ENCODE measurements at regions not wholly inside any gene's neighbourhood (a gene's known extent, or its start where the extent isn't known, plus 50 kb on each side); places are given as distances from the start of the nearest gene placed in this dataset.

- DNase-seq, result no peak
Measured at GRCh38 chr3:74506246-74506645, 108.2 kb downstream of the CNTN3 start.

- no peak for DNase-seq
Measured at GRCh38 chr3:74501007-74501406, 113.5 kb downstream of the CNTN3 start.

- peak; percentile 32 for DNase-seq
Measured at GRCh38 chr3:74500257-74500656, 114.2 kb downstream of the CNTN3 start.

- no peak for DNase-seq
Measured at GRCh38 chr3:74491874-74492273, 122.6 kb downstream of the CNTN3 start.

GRCh38 chr3:74489050-74489792 lies 125.2 kb downstream of the CNTN3 start:
- DNase-seq, result peak; percentile 65

GRCh38 chr3:74479915-74480314 lies 134.5 kb downstream of the CNTN3 start:
- DNase-seq, result no peak

GRCh38 chr3:74470313-74470712 lies 144.1 kb downstream of the CNTN3 start:
- no peak for DNase-seq

- no peak for DNase-seq
Measured at GRCh38 chr3:74469713-74470112, 144.7 kb downstream of the CNTN3 start.

GRCh38 chr3:74469151-74469550 lies 145.3 kb downstream of the CNTN3 start:
- DNase-seq, result peak; percentile 89

- peak; percentile 64 for DNase-seq
Measured at GRCh38 chr3:74465715-74466410, 148.6 kb downstream of the CNTN3 start.

GRCh38 chr3:74463515-74463914 lies 150.9 kb downstream of the CNTN3 start:
- DNase-seq, result no peak

- no peak for DNase-seq
Measured at GRCh38 chr3:74456166-74456565, 158.3 kb downstream of the CNTN3 start.

GRCh38 chr3:74447221-74447620 lies 167.2 kb downstream of the CNTN3 start:
- no peak for DNase-seq

GRCh38 chr3:74445541-74445940 lies 168.9 kb downstream of the CNTN3 start:
- peak; percentile 13 for DNase-seq

- DNase-seq, result peak; percentile 55
Measured at GRCh38 chr3:74443102-74443501, 171.4 kb downstream of the CNTN3 start.

- DNase-seq, result no peak
Measured at GRCh38 chr3:74442683-74443082, 171.8 kb downstream of the CNTN3 start.

- DNase-seq, result no peak
Measured at GRCh38 chr3:74442068-74442467, 172.4 kb downstream of the CNTN3 start.

GRCh38 chr3:74436184-74436583 lies 178.3 kb downstream of the CNTN3 start:
- no peak for DNase-seq

- DNase-seq, result no peak
Measured at GRCh38 chr3:74435631-74436030, 178.8 kb downstream of the CNTN3 start.

GRCh38 chr3:74434406-74434805 lies 180.1 kb downstream of the CNTN3 start:
- no peak for DNase-seq

GRCh38 chr3:74426571-74426970 lies 187.9 kb downstream of the CNTN3 start:
- peak; percentile 83 for DNase-seq

GRCh38 chr3:74423867-74424266 lies 190.6 kb downstream of the CNTN3 start:
- DNase-seq, result no peak

- peak; percentile 22 for DNase-seq
Measured at GRCh38 chr3:74420538-74421124, 193.8 kb downstream of the CNTN3 start.

- no peak for DNase-seq
Measured at GRCh38 chr3:74415731-74416130, 198.7 kb downstream of the CNTN3 start.

Data from fibroblast of skin of back (primary cell).